Thyroid gland (tissue), 4 donors: ENCODE measurements at regions not wholly inside any gene's neighbourhood (a gene's known extent, or its start where the extent isn't known, plus 50 kb on each side); places are given as distances from the start of the nearest gene placed in this dataset.

ENCODE experiments used
- POLR2A ChIP-seq, 2 donors: fragments of 450-650 bp; IDR thresholded peaks; one replicate each; pipeline ENCODE4 v1.6.1; 2017; ENCODE audit warnings: antibody characterized with exemption in 2 of 2, mild to moderate bottlenecking in 2 of 2, moderate library complexity in 1 of 2
- TF ChIP-seq, protein P1 (sequence below), 6 experiments: fragments of 200-600 bp in 3 of 6; fragments of 450-650 bp in 3 of 6; sonication (generic) in 3 of 6; IDR thresholded peaks; one replicate each; pipeline ENCODE4 v1.5.1; 2016 to 2019; ENCODE audit warnings: antibody characterized with exemption in 6 of 6, mild to moderate bottlenecking in 2 of 6, inconsistent platforms in 1 of 6, moderate library complexity in 1 of 6

DNA sequence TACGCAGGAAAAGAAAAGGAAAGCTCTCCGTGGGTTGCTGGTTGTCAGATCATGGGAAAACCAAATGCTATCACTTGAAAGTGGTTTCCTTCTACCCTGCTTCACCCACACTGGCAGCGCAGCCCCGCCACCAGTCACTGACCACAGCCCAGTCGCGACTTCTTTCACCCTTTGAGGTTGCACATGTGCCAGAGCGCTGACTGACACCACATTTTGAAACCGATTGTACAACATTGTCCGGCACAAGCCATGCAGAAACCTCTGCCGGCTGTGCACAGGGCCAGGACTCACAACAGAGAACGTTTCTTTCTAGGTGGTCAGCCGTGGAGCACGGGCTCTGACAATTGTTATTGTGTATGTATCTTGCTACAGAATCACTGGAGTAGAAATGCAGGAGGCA is 827.2 kb upstream of the POU3F3 start:
- TF ChIP-seq, protein P1, sequence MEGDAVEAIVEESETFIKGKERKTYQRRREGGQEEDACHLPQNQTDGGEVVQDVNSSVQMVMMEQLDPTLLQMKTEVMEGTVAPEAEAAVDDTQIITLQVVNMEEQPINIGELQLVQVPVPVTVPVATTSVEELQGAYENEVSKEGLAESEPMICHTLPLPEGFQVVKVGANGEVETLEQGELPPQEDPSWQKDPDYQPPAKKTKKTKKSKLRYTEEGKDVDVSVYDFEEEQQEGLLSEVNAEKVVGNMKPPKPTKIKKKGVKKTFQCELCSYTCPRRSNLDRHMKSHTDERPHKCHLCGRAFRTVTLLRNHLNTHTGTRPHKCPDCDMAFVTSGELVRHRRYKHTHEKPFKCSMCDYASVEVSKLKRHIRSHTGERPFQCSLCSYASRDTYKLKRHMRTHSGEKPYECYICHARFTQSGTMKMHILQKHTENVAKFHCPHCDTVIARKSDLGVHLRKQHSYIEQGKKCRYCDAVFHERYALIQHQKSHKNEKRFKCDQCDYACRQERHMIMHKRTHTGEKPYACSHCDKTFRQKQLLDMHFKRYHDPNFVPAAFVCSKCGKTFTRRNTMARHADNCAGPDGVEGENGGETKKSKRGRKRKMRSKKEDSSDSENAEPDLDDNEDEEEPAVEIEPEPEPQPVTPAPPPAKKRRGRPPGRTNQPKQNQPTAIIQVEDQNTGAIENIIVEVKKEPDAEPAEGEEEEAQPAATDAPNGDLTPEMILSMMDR (IDR thresholded peaks at IDR 0.05), result no peak
- TF ChIP-seq POLR2A (IDR thresholded peaks at IDR 0.05), result no peak
